GM12874 (cell line): ENCODE measurements at regions not wholly inside any gene's neighbourhood (a gene's known extent, or its start where the extent isn't known, plus 50 kb on each side); places are given as distances from the start of the nearest gene placed in this dataset.

ENCODE experiments used
- TF ChIP-seq, protein P1 (sequence below): IDR thresholded peaks from 2 replicates; pipeline ENCODE4 v1.5.1; 2011; ENCODE audit warnings: low read depth, mild to moderate bottlenecking, control low read depth, low read length, moderate library complexity; ENCODE audit not compliant: insufficient read depth

DNA sequence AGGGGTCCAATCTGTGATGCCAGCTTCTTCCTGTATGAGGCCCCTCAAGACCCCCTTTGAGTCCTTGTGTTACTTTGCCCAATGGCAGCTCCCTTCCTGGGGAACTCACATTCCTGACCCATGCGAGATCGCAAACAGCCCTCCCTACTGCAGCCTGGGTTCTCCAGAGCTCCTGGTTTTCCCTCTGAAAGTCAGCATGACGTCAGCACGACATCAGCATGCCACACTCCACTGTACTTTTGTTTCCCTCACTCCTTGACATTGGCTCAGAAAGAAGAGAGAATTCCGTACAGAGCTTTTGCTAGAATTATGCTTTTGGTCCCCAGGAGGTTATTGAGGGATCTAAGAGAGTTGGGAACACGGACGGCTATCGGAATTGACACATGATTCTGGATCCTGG is 168.1 kb upstream of the PIRT start:
- TF ChIP-seq, protein P1, sequence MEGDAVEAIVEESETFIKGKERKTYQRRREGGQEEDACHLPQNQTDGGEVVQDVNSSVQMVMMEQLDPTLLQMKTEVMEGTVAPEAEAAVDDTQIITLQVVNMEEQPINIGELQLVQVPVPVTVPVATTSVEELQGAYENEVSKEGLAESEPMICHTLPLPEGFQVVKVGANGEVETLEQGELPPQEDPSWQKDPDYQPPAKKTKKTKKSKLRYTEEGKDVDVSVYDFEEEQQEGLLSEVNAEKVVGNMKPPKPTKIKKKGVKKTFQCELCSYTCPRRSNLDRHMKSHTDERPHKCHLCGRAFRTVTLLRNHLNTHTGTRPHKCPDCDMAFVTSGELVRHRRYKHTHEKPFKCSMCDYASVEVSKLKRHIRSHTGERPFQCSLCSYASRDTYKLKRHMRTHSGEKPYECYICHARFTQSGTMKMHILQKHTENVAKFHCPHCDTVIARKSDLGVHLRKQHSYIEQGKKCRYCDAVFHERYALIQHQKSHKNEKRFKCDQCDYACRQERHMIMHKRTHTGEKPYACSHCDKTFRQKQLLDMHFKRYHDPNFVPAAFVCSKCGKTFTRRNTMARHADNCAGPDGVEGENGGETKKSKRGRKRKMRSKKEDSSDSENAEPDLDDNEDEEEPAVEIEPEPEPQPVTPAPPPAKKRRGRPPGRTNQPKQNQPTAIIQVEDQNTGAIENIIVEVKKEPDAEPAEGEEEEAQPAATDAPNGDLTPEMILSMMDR = no peak

DNA sequence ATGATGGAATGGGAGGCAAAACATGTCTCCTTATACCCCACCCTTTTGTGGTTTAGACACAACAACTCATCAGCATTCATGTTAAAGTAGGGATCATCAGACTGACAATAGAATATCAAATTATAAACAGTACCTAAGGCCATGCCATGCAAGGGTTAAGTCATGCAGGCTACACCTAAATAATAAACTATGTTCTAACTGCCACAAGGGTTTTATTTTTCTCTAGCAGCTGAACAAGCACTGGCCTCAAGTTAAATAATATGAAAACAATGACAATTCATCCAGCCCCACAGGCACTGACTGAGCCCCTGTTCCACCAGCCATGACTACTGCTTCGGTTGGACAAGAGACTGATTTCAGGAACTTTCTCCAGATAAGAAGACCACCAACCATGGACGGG is 164.5 kb upstream of the PIRT start:
- TF ChIP-seq, protein P1 = no peak

DNA sequence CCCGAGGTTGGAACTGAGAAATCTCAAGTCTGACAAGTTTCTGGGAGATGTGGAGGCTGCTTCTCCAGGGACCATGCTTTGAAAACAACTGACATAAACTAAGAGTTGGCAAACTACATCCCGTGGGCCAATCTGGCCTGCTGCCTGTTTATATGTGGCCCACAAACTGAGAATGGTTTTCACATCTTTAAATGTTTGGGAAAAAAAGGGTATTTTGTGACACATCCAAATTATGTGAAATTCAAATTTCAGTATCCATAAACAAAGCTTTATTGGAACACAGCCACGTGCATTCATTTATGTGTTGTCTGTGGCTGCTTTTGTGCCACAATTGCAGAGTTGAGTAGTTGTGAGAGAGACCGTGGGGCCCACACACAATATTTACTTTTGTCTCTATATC is 163.8 kb upstream of the PIRT start:
- TF ChIP-seq, protein P1 = no peak

GRCh38 chr17:10999484-10999883 is 161.6 kb upstream of the PIRT start:
- TF ChIP-seq, protein P1 = no peak

DNA sequence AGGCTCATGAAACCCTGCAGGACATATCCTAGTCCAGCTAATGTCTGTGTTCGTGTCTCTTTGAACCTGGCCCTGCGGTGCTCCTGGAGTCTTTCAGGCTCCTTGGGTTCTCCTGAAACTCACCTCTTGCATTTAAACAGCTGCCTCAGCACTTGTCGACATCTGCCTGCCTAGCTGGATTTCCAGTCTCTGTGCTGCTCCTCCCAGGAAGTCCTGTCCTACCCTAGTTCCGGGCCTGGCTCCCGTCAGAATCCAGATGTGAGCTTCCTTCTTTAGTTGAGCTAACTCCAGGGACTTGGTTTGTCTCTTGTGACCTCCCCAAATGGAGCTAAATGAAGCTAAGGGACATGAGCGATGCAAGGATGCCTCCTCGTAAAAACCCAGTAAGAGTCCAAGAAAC is 155.2 kb upstream of the PIRT start:
- TF ChIP-seq, protein P1 = no peak

- TF ChIP-seq, protein P1 = no peak
Measured at GRCh38 chr17:10992106-10992880, 154.4 kb upstream of the PIRT start.

GRCh38 chr17:10987786-10988185 is 149.9 kb upstream of the PIRT start:
- TF ChIP-seq, protein P1 = no peak

GRCh38 chr17:10984220-10984619 is 146.3 kb upstream of the PIRT start:
- TF ChIP-seq, protein P1 = no peak
